ENCODE measurements at regions not wholly inside any gene's neighbourhood (a gene's known extent, or its start where the extent isn't known, plus 50 kb on each side); places are given as distances from the start of the nearest gene placed in this dataset.

GRCh38 chr6:27601668-27602254 is 128.9 kb upstream of the ZNF184 start (continued):
- TF ChIP-seq ZNF121 (CRISPR knock-in tag; IDR thresholded peaks at IDR 0.05) (no peak), ZSCAN5A (CRISPR knock-in tag; IDR thresholded peaks at IDR 0.05; ENCODE audit: borderline replicate concordance) (no peak), ZNF761 (CRISPR knock-in tag; conservative IDR thresholded peaks at IDR 0.05) (no peak), ZGPAT (CRISPR knock-in tag; IDR thresholded peaks at IDR 0.05) (no peak), CEBPB (IDR thresholded peaks at IDR 0.05; ENCODE audit: borderline replicate concordance, low read depth, low read length) (peak; percentile 84), ZNF782 (CRISPR knock-in tag; IDR thresholded peaks at IDR 0.05; ENCODE audit: borderline replicate concordance) (no peak)

GRCh38 chr6:27599859-27600532 is 127.1 kb upstream of the ZNF184 start:
- Histone ChIP-seq H3K9me3 (ENCODE audit: low read length) (no peaks in the 10 kb centered on the region), H3K27ac (ENCODE audit: extremely low read length, insufficient read depth, low read length) (no peak overlapping the region), H3K9ac (ENCODE audit: insufficient read depth, low read depth, low read length) (no peak overlapping the region), H3K4me3 (replicated peaks in 1 of 3; ENCODE audit: insufficient read depth in 1 of 3, low read depth in 2 of 3, low read length in 3 of 3) (no peak overlapping the region), H3K4me2 (ENCODE audit: low read depth, low read length) (0 out of 2 replicates have a peak overlapping the region, but pooled peaks have one; percentile 61), H3K79me2 (ENCODE audit: insufficient read depth, low read length) (no peaks in the 10 kb centered on the region), H4K20me1 (ENCODE audit: insufficient read depth, low read length) (no peaks in the 10 kb centered on the region), H2AFZ (ENCODE audit: low read length) (no peak overlapping the region), H3K27me3 (ENCODE audit: control insufficient read depth in 1 of 2, insufficient read depth in 2 of 2, low read length in 2 of 2) (peaks cover 0 to 16% of the 10 kb centered on the region in 2 experiments; a peak in 1 of 5 replicates), H3K36me3 (replicated peaks in 1 of 2; ENCODE audit: control insufficient read depth in 1 of 2, insufficient read depth in 2 of 2, low read length in 2 of 2) (no peaks in the 10 kb centered on the region), H3K4me1 (ENCODE audit: insufficient read depth, low read length) (peaks cover 21% of the 10 kb centered on the region)
- FAIRE-seq (no peak), DNase-seq (ENCODE audit: low spot score) (no peak), ATAC-seq (no peak)
- WGBS (ENCODE audit: low lambda C conversion rate) = 78% methylated on average over 19 of the region's 19 CpGs
- ChIA-PET CTCF (ENCODE audit: low intra/inter-chr PET ratio, low total read pairs) (no interaction called here), POLR2A (no interaction called here)
- BruUV-seq (replicated peaks) = no TSS peak
- intact Hi-C loops (cut with micrococcal nuclease; ENCODE audit: unreplicated experiment) (loop anchor here (10.0 kb wide), 1 partner anchor 85 kb away; no protein-coding TSS in a partner anchor), in situ Hi-C loops (cut with HindIII; ENCODE audit: extremely low pct_ligation_motif_present, low pct_unique_long_range_greater_than_20kb) (loop anchor here (25.0 kb wide), 1 partner anchor 88 kb away; no protein-coding TSS in a partner anchor)
- TF ChIP-seq FOXO1 (CRISPR knock-in tag; IDR thresholded peaks at IDR 0.05) = no peak
- no peak for TF ChIP-seq HOXA7 (CRISPR knock-in tag; IDR thresholded peaks at IDR 0.05)
- TF ChIP-seq FOXO4 (CRISPR knock-in tag; conservative IDR thresholded peaks at IDR 0.05) = no peak
- TF ChIP-seq IRF1 (CRISPR knock-in tag; IDR thresholded peaks at IDR 0.05; ENCODE audit: low read depth) = no peak
- no peak for TF ChIP-seq ARNT2 (CRISPR knock-in tag; IDR thresholded peaks at IDR 0.05; ENCODE audit: low read depth)
- TF ChIP-seq ZNF512 (CRISPR knock-in tag; IDR thresholded peaks at IDR 0.05) = no peak
- TF ChIP-seq ZEB1 (IDR thresholded peaks at IDR 0.05; ENCODE audit: insufficient replicate concordance, low read depth) = no peak

Measured in HepG2 (cell line).